ENCODE measurements at regions not wholly inside any gene's neighbourhood (a gene's known extent, or its start where the extent isn't known, plus 50 kb on each side); places are given as distances from the start of the nearest gene placed in this dataset.
"Not testable (repeated sequence)": the region's sequence is repeated elsewhere in the genome, so short reads cannot be mapped to it uniquely, and the experiment has no call there.

- peak; percentile 16 for DNase-seq (ENCODE audit: extremely low spot score)
- CTCF ChIA-PET: interaction anchor here (0.7 to 1.5 kb wide), 8 partner anchors 14 to 402 kb away, joined by 3 to 6 read pairs (median 3); no protein-coding TSS in a partner anchor
- TF ChIP-seq CTCF (IDR thresholded peaks at IDR 0.05; ENCODE audit: control extremely low read depth, extremely low read depth, low read depth, missing control alignments): peak; percentile 58
- POLR2A ChIA-PET: no interaction called here
Measured at GRCh38 chrX:27186671-27187070, 276.5 kb downstream of the PPP4R3C start.

- POLR2A ChIA-PET: no interaction called here
- DNase-seq (ENCODE audit: extremely low spot score): no peak
- no peak for TF ChIP-seq CTCF (IDR thresholded peaks at IDR 0.05; ENCODE audit: control extremely low read depth, extremely low read depth, low read depth, missing control alignments)
- CTCF ChIA-PET: interaction anchor here (1.6 kb wide), 1 partner anchor 10 kb away, joined by 3 read pairs; no protein-coding TSS in a partner anchor
Measured at GRCh38 chrX:27163236-27163635, 299.9 kb downstream of the PPP4R3C start.

- ChIA-PET POLR2A (no interaction called here), CTCF (interaction anchor here (1.4 to 1.6 kb wide), 2 partner anchors 10 to 24 kb away, joined by 3 read pairs; no protein-coding TSS in a partner anchor)
- no peak for DNase-seq (ENCODE audit: extremely low spot score)
- no peak for TF ChIP-seq CTCF (IDR thresholded peaks at IDR 0.05; ENCODE audit: control extremely low read depth, extremely low read depth, low read depth, missing control alignments)
Measured at GRCh38 chrX:27162496-27162895, 300.6 kb downstream of the PPP4R3C start.

GRCh38 chrX:27156921-27157320, 306.2 kb downstream of the PPP4R3C start:
- CTCF ChIA-PET; POLR2A ChIA-PET; DNase-seq (ENCODE audit: extremely low spot score): not testable (repeated sequence)

- DNase-seq (ENCODE audit: extremely low spot score): no peak
- ChIA-PET POLR2A (no interaction called here), CTCF (no interaction called here)
- TF ChIP-seq CTCF (IDR thresholded peaks at IDR 0.05; ENCODE audit: control extremely low read depth, extremely low read depth, low read depth, missing control alignments): no peak
Measured at GRCh38 chrX:27136325-27136724, 326.8 kb downstream of the PPP4R3C start.

GRCh38 chrX:27132862-27133261, 330.3 kb downstream of the PPP4R3C start:
- POLR2A ChIA-PET: no interaction called here
- no peak for TF ChIP-seq CTCF (IDR thresholded peaks at IDR 0.05; ENCODE audit: control extremely low read depth, extremely low read depth, low read depth, missing control alignments)
- DNase-seq (ENCODE audit: extremely low spot score): no peak
- CTCF ChIA-PET: no interaction called here

- CTCF ChIA-PET, POLR2A ChIA-PET: not testable (repeated sequence)
Measured at GRCh38 chrX:27087176-27087575, 376.0 kb downstream of the PPP4R3C start.

GRCh38 chrX:27086237-27086636, 376.9 kb downstream of the PPP4R3C start:
- DNase-seq (ENCODE audit: extremely low spot score): no peak
- ChIA-PET POLR2A (no interaction called here), CTCF (no interaction called here)
- TF ChIP-seq CTCF (IDR thresholded peaks at IDR 0.05; ENCODE audit: control extremely low read depth, extremely low read depth, low read depth, missing control alignments): no peak

More at GRCh38 chrX:27087176-27087575, 376.0 kb downstream of the PPP4R3C start:
- not testable (repeated sequence) for DNase-seq (ENCODE audit: extremely low spot score)

All from GM10248 (cell line).